A549 (cell line): ENCODE measurements at regions not wholly inside any gene's neighbourhood (a gene's known extent, or its start where the extent isn't known, plus 50 kb on each side); places are given as distances from the start of the nearest gene placed in this dataset.

Experiments used
- CTCF ChIP-seq: fragments of >200 bp; sonication (Bioruptor Twin); formaldehyde crosslinking; IDR thresholded peaks from 3 replicates; pipeline ENCODE4 v1.5.1; 2016
- ESRRA ChIP-seq: fragments of 150-350 bp; IDR thresholded peaks from 2 replicates; pipeline ENCODE4 v1.6.1; 2014; ENCODE audit warnings: mild to moderate bottlenecking, low read length, borderline replicate concordance
- MAZ ChIP-seq: fragments of 150-350 bp; IDR thresholded peaks from 2 replicates; pipeline ENCODE4 v1.6.1; 2014; ENCODE audit warnings: antibody characterized with exemption, low read depth, low read length, borderline replicate concordance
- MYC ChIP-seq: IDR thresholded peaks from 2 replicates; pipeline ENCODE4 v1.6.1; 2012; ENCODE audit warnings: mild to moderate bottlenecking, inconsistent platforms, low read length, improper control_type of control experiment, borderline replicate concordance
- NR3C1 ChIP-seq: fragments of >200 bp; sonication (Bioruptor Twin); formaldehyde crosslinking; IDR thresholded peaks from 3 replicates; pipeline ENCODE4 v1.6.1; 2017
- POLR2A ChIP-seq: IDR thresholded peaks from 2 replicates; pipeline ENCODE4 v1.6.1; 2012; ENCODE audit warnings: mild to moderate bottlenecking, low read length
- TF ChIP-seq, protein P1 (sequence below): fragments of 450-650 bp; IDR thresholded peaks from 2 replicates; pipeline ENCODE4 v1.6.1; 2014; ENCODE audit warnings: antibody characterized with exemption

DNA sequence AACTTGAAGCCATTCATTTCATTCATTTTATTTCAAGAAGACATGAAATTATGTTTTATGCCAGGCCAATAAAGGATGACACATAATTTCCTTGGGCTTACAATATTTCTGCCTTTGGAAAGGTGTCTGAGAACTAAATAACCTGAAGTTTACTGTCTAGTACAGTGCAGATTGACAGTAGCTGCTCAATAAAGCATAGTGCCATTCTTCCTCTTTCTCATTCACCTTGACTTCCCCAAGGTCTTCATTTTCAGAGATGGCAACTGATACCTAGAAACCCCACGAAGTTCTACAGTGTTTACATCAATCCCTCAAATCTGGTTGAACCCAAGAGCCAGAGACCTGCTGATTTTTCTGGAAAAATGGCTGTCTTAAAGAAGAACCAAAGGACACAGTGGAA, 144.3 kb upstream of the SYN3 start:
- TF ChIP-seq CTCF (no peak), NR3C1 (no peak), ESRRA (no peak), POLR2A (no peak), MAZ (no peak), MYC (no peak)
- TF ChIP-seq, protein P1, sequence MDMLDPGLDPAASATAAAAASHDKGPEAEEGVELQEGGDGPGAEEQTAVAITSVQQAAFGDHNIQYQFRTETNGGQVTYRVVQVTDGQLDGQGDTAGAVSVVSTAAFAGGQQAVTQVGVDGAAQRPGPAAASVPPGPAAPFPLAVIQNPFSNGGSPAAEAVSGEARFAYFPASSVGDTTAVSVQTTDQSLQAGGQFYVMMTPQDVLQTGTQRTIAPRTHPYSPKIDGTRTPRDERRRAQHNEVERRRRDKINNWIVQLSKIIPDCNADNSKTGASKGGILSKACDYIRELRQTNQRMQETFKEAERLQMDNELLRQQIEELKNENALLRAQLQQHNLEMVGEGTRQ: no peak
